ENCODE measurements at regions not wholly inside any gene's neighbourhood (a gene's known extent, or its start where the extent isn't known, plus 50 kb on each side); places are given as distances from the start of the nearest gene placed in this dataset.
A peak's percentile ranks its signal among the peaks of the same experiment; 100 is the strongest.

DNA sequence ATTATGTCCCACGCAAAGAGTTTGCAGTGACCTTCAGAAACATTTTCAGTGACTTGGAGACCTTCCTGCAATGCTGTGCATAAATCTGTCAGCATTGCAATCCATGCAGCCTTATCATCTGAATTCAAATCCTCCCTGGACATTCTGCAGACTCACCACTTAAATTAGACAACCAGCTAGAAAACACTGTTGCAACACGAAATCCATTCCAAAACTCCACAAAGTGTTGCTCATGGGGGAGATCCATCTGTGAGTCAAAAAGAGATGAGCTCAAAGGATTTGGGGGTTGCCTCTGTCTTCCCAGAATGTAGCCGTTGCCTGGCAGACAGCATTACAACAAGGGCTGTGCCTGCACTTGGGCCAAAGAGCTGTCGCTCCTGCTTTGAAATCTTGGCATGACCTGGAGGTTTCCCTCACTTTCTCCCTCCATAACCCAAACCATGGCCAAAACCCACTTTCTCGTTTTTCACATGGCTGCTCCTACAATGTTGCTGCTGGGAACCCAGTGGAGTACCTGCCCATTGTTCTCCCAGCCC lies 163.5 kb upstream of the CDYL start:
- no peak overlapping the region for H3K4me3 ChIP-seq (ENCODE audit: low read depth, low read length, poor library complexity, severe bottlenecking)
- ChIA-PET CTCF (ENCODE audit: unreplicated experiment) (no interaction called here), POLR2A (no interaction called here)
- no peaks in the 10 kb centered on the region for H4K20me1 ChIP-seq (ENCODE audit: insufficient read depth, low read length)
- H2AFZ ChIP-seq (ENCODE audit: low read length) = no peak overlapping the region
- no peak for DNase-seq (ENCODE audit: low spot score)
- no TSS peak for BruUV-seq (replicated peaks)
- TF ChIP-seq, protein P1, sequence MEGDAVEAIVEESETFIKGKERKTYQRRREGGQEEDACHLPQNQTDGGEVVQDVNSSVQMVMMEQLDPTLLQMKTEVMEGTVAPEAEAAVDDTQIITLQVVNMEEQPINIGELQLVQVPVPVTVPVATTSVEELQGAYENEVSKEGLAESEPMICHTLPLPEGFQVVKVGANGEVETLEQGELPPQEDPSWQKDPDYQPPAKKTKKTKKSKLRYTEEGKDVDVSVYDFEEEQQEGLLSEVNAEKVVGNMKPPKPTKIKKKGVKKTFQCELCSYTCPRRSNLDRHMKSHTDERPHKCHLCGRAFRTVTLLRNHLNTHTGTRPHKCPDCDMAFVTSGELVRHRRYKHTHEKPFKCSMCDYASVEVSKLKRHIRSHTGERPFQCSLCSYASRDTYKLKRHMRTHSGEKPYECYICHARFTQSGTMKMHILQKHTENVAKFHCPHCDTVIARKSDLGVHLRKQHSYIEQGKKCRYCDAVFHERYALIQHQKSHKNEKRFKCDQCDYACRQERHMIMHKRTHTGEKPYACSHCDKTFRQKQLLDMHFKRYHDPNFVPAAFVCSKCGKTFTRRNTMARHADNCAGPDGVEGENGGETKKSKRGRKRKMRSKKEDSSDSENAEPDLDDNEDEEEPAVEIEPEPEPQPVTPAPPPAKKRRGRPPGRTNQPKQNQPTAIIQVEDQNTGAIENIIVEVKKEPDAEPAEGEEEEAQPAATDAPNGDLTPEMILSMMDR (conservative IDR thresholded peaks at IDR 0.05; ENCODE audit: low read length) = no peak
- no peak for TF ChIP-seq EZH2phosphoT487 (IDR thresholded peaks at IDR 0.05; ENCODE audit: borderline replicate concordance, low read depth, low read length)
- H3K36me3 ChIP-seq (ENCODE audit: insufficient read depth, low read length) = no peaks in the 10 kb centered on the region
- no peaks in the 10 kb centered on the region for H3K9me2 ChIP-seq (ENCODE audit: insufficient read depth, low read length)
- H3K9me3 ChIP-seq (ENCODE audit: low read length) = no peaks in the 10 kb centered on the region
- no peaks in the 10 kb centered on the region for H3K79me2 ChIP-seq (ENCODE audit: insufficient read depth, low read depth, low read length)
- peaks cover 7% of the 10 kb centered on the region for H3K4me1 ChIP-seq (ENCODE audit: insufficient read depth, low read length, poor library complexity, severe bottlenecking)
- no peak overlapping the region for H3K4me2 ChIP-seq (ENCODE audit: low read length)
- no peak overlapping the region for H3K27ac ChIP-seq (ENCODE audit: low read depth, low read length, poor library complexity, severe bottlenecking)
- intact Hi-C loops (cut with micrococcal nuclease; ENCODE audit: unreplicated experiment) = no loop called here

DNA sequence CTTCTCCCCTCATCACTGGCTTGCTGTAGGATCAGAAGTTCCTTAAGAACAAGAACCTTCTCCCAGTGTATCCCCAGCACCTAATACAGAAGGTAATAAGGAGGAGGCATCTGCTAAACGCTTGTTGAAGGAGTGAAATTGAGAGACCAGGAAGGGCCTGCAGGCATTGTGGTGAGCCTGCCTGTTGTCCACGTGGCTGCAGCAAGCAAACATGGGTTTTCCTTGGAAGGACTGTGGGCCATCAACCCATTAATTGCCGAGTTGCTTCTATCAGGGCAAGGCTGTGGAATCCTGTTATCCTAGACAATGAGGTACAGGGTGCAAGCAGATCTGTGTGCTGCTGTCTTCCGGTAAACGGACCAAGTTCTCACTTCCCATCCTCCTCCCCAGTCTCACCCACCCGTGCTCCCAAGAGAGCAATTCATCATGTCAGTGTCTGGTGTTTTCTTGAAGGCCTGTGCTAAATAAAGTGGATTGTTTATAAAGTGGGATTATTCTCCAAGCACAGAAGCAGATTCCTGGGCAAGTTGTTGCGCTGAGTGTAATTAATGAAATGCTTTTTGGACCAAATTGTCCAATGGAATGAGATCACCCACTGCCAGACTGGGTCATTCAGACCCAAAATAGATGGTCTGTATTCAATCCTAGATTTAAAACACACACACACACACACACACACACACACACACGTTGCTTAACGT lies 164.6 kb upstream of the CDYL start:
- CTCF ChIA-PET (ENCODE audit: unreplicated experiment) = no interaction called here
- no peak overlapping the region for H3K4me3 ChIP-seq (ENCODE audit: low read depth, low read length, poor library complexity, severe bottlenecking)
- H3K9me3 ChIP-seq (ENCODE audit: low read length) = no peaks in the 10 kb centered on the region
- H4K20me1 ChIP-seq (ENCODE audit: insufficient read depth, low read length) = no peaks in the 10 kb centered on the region
- TF ChIP-seq, protein P1 (conservative IDR thresholded peaks at IDR 0.05; ENCODE audit: low read length) = no peak
- no peak for TF ChIP-seq EZH2phosphoT487 (IDR thresholded peaks at IDR 0.05; ENCODE audit: borderline replicate concordance, low read depth, low read length)
- H3K4me2 ChIP-seq (ENCODE audit: low read length) = no peak overlapping the region
- H3K9me2 ChIP-seq (ENCODE audit: insufficient read depth, low read length) = no peaks in the 10 kb centered on the region
- H3K4me1 ChIP-seq (ENCODE audit: insufficient read depth, low read length, poor library complexity, severe bottlenecking) = peaks cover 7% of the 10 kb centered on the region
- peak overlapping the region; percentile 55; the same call in 1 of the 2 replicates for H2AFZ ChIP-seq (ENCODE audit: low read length)
- no peak overlapping the region for H3K27ac ChIP-seq (ENCODE audit: low read depth, low read length, poor library complexity, severe bottlenecking)
- POLR2A ChIA-PET = no interaction called here
- DNase-seq (ENCODE audit: low spot score) = peak; percentile 43
- no peaks in the 10 kb centered on the region for H3K79me2 ChIP-seq (ENCODE audit: insufficient read depth, low read depth, low read length)
- BruUV-seq (replicated peaks) = no TSS peak
- intact Hi-C loops (cut with micrococcal nuclease; ENCODE audit: unreplicated experiment) = no loop called here
- no peaks in the 10 kb centered on the region for H3K36me3 ChIP-seq (ENCODE audit: insufficient read depth, low read length)

DNA sequence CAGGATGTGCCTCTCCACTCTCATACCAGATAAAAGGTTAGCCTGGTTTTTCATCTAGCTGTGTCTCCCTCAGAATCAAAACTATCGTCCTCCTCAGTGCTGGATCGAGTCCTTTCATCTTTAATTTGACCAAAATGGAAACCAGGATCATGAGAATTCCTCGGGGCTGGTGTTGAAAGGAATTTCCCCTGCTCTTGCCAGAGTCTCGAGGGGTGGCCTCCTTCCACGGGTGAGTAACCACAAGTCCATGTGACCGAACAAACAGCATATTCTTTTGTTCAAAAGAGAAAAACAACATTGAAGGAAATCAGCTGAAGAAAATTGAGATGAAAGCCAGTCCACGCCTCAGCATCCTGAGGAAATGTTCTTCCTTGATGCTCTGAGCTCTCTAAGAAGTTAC lies 165.9 kb upstream of the CDYL start:
- Histone ChIP-seq H3K9me3 (ENCODE audit: low read length) (no peaks in the 10 kb centered on the region), H2AFZ (ENCODE audit: low read length) (no peak overlapping the region), H3K4me3 (ENCODE audit: low read depth, low read length, poor library complexity, severe bottlenecking) (no peak overlapping the region), H3K79me2 (ENCODE audit: insufficient read depth, low read depth, low read length) (no peaks in the 10 kb centered on the region), H4K20me1 (ENCODE audit: insufficient read depth, low read length) (no peaks in the 10 kb centered on the region), H3K4me2 (ENCODE audit: low read length) (no peak overlapping the region), H3K4me1 (ENCODE audit: insufficient read depth, low read length, poor library complexity, severe bottlenecking) (peaks cover 7% of the 10 kb centered on the region), H3K9me2 (ENCODE audit: insufficient read depth, low read length) (no peaks in the 10 kb centered on the region), H3K36me3 (ENCODE audit: insufficient read depth, low read length) (no peaks in the 10 kb centered on the region), H3K27ac (ENCODE audit: low read depth, low read length, poor library complexity, severe bottlenecking) (no peak overlapping the region)
- no TSS peak for BruUV-seq (replicated peaks)
- TF ChIP-seq, protein P1 (conservative IDR thresholded peaks at IDR 0.05; ENCODE audit: low read length) = no peak
- TF ChIP-seq EZH2phosphoT487 (IDR thresholded peaks at IDR 0.05; ENCODE audit: borderline replicate concordance, low read depth, low read length) = no peak
- intact Hi-C loops (cut with micrococcal nuclease; ENCODE audit: unreplicated experiment) = no loop called here
- no peak for DNase-seq (ENCODE audit: low spot score)
- ChIA-PET POLR2A (no interaction called here), CTCF (ENCODE audit: unreplicated experiment) (interaction anchor here (0.5 kb wide), 1 partner anchor 21 kb away, joined by 4 read pairs; no protein-coding TSS in a partner anchor)
